GM12878 (cell line): ENCODE measurements at regions not wholly inside any gene's neighbourhood (a gene's known extent, or its start where the extent isn't known, plus 50 kb on each side); places are given as distances from the start of the nearest gene placed in this dataset.

Source experiments
- ATAC-seq: fragments of 200-7000 bp; cut with Tn5 transposase; 3 replicates; pipeline ENCODE4 v1.9.1; 2020; ENCODE audit warnings: mild to moderate bottlenecking, moderate library complexity
- BruUV-seq: library from RNA; stranded (reverse); fragments of 400-500 nt; replicated peaks from 2 replicates; lab custom pipeline; 2021; lab: Mats Ljungman, UMichigan
- CTCF ChIA-PET: fragments of 300-600 bp; sonication (Branson Sonifier 250); formaldehyde crosslinking; extraction: SDS; loops from one replicate; lab custom pipeline; 2021; ENCODE audit warnings: inconsistent platforms; lab: Yijun Ruan, JAX
- POLR2A ChIA-PET: fragments of 350-600 bp; formaldehyde crosslinking; extraction: SDS; loops from one replicate; lab custom pipeline; 2021; ENCODE audit warnings: inconsistent platforms; lab: Charles Lee
- RAD21 ChIA-PET: fragments of 300-600 bp; sonication (Branson Sonifier 250); formaldehyde crosslinking; loops from one replicate; lab custom pipeline; 2023; ENCODE audit warnings: antibody characterized with exemption; ENCODE audit not compliant: unreplicated experiment; lab: Charles Lee
- SMC1A ChIA-PET: fragments of 300-600 bp; sonication (Branson Sonifier 250); formaldehyde crosslinking; loops from one replicate; lab custom pipeline; 2023; ENCODE audit not compliant: unreplicated experiment, uncharacterized antibody; lab: Charles Lee
- DNase-seq: peaks from one replicate; pipeline ENCODE4 v3.0.0-alpha.2; 2011; ENCODE audit warnings: low read depth, low spot score
- FAIRE-seq: peaks from 3 replicates; lab custom pipeline; 2011; peaks lifted over from hg19 to GRCh38; lab: Jason Lieb, UNC
- H2AFZ ChIP-seq: 2 replicates; pipeline ENCODE4 v1.6.0; 2011; ENCODE audit warnings: low read depth, low read length, control low read depth; ENCODE audit not compliant: control insufficient read depth
- H3K27ac ChIP-seq: 2 replicates; pipeline ENCODE4 v1.5.1; 2011; ENCODE audit warnings: control low read depth; ENCODE audit not compliant: control insufficient read depth, insufficient read depth
- H3K27me3 ChIP-seq, 2 experiments: replicated peaks in 1 of 2; 2 replicates each; pipeline versions ENCODE4 v1.6.0 to v1.6.1; 2011; ENCODE audit warnings: low read length in 1 of 2; ENCODE audit not compliant: control insufficient read depth in 2 of 2, insufficient read depth in 2 of 2
- H3K36me3 ChIP-seq, 2 experiments: 2 replicates each; pipeline ENCODE4 v1.5.1; 2011; ENCODE audit warnings: low read length in 1 of 2; ENCODE audit not compliant: control insufficient read depth in 2 of 2, insufficient read depth in 2 of 2
- H3K4me1 ChIP-seq: 2 replicates; pipeline ENCODE4 v1.6.1; 2011; ENCODE audit warnings: mild to moderate bottlenecking, low read length, moderate library complexity, mixed read lengths; ENCODE audit not compliant: control insufficient read depth, insufficient read depth
- H3K4me2 ChIP-seq: 2 replicates; pipeline ENCODE4 v1.6.0; 2011; ENCODE audit warnings: control low read depth; ENCODE audit not compliant: control insufficient read depth, insufficient read depth
- H3K4me3 ChIP-seq: fragments of 200-600 bp; sonication (generic); 2 replicates; pipeline ENCODE4 v1.5.1; 2016
- H3K79me2 ChIP-seq: 2 replicates; pipeline ENCODE4 v1.6.0; 2011; ENCODE audit warnings: low read length; ENCODE audit not compliant: control insufficient read depth, insufficient read depth
- H3K9ac ChIP-seq: 2 replicates; pipeline ENCODE4 v1.8.0; 2011; ENCODE audit warnings: low read length, control low read depth, mixed read lengths; ENCODE audit not compliant: control insufficient read depth, insufficient read depth
- H3K9me3 ChIP-seq: replicated peaks from 3 replicates; pipeline ENCODE4 v1.5.1; 2011; ENCODE audit warnings: mild to moderate bottlenecking, low read length; ENCODE audit not compliant: control insufficient read depth, insufficient read depth
- H4K20me1 ChIP-seq: 2 replicates; pipeline ENCODE4 v1.6.0; 2011; ENCODE audit not compliant: control insufficient read depth, insufficient read depth
- ATF7 ChIP-seq: fragments of 450-650 bp; IDR thresholded peaks from 2 replicates; pipeline ENCODE4 v1.6.1; 2016; ENCODE audit warnings: low read depth, mild to moderate bottlenecking
- CUX1 ChIP-seq: IDR thresholded peaks from 2 replicates; pipeline ENCODE4 v1.6.1; 2012; ENCODE audit warnings: improper control_type of control experiment, low read depth, low read length; ENCODE audit not compliant: insufficient replicate concordance
- ELK1 ChIP-seq: IDR thresholded peaks from 2 replicates; pipeline ENCODE4 v1.6.1; 2012; ENCODE audit warnings: low read depth, low read length, improper control_type of control experiment
- FOXM1 ChIP-seq: IDR thresholded peaks from 2 replicates; pipeline ENCODE4 v1.6.1; 2012; ENCODE audit warnings: low read depth, mild to moderate bottlenecking, inconsistent platforms, low read length, moderate library complexity
- HCFC1 ChIP-seq: fragments of 150-350 bp; IDR thresholded peaks from 2 replicates; pipeline ENCODE4 v1.6.1; 2014; ENCODE audit warnings: low read length
- MTA3 ChIP-seq: IDR thresholded peaks from 2 replicates; pipeline ENCODE4 v1.6.1; 2012; ENCODE audit warnings: low read length, inconsistent platforms, borderline replicate concordance
- NBN ChIP-seq: fragments of 450-650 bp; IDR thresholded peaks from 2 replicates; pipeline ENCODE4 v1.6.1; 2016
- PML ChIP-seq: IDR thresholded peaks from 2 replicates; pipeline ENCODE4 v1.6.1; 2012; ENCODE audit warnings: low read length, inconsistent platforms
- POLR2AphosphoS5 ChIP-seq: IDR thresholded peaks from 2 replicates; pipeline ENCODE4 v1.6.1; 2011; ENCODE audit warnings: mild to moderate bottlenecking, low read length, inconsistent platforms
- REST ChIP-seq: IDR thresholded peaks from 2 replicates; pipeline ENCODE4 v1.6.1; 2012; ENCODE audit warnings: mild to moderate bottlenecking, low read depth, low read length
- SIX5 ChIP-seq: IDR thresholded peaks from 2 replicates; pipeline ENCODE4 v1.6.1; 2011; ENCODE audit warnings: mild to moderate bottlenecking, low read depth, low read length, moderate library complexity; ENCODE audit not compliant: severe bottlenecking
- SMAD1 ChIP-seq: fragments of 450-650 bp; IDR thresholded peaks from 2 replicates; pipeline ENCODE4 v1.6.1; 2018; ENCODE audit warnings: mild to moderate bottlenecking, low read depth; ENCODE audit not compliant: partially characterized antibody
- SMC3 ChIP-seq: IDR thresholded peaks from 2 replicates; pipeline ENCODE4 v1.6.1; 2011; ENCODE audit warnings: low read length, improper control_type of control experiment, borderline replicate concordance
- ZBTB33 ChIP-seq: fragments of 450-650 bp; IDR thresholded peaks from 2 replicates; pipeline ENCODE4 v1.6.1; 2017; ENCODE audit warnings: mild to moderate bottlenecking
- WGBS: methylation state at CpG from one replicate; pipeline ENCODE4 v1.1.6; 2016; ENCODE audit warnings: low lambda C conversion rate; ENCODE audit not compliant: insufficient replicate concordance, insufficient coverage; ENCODE audit errors: missing lambda C conversion rate; 5-methylcytosine and 5-hydroxymethylcytosine counted together
- in situ Hi-C: fragments of 300-500 bp; cut with MboI; formaldehyde crosslinking; loops from 9 replicates; pipeline ENCODE4 v1.14.3; 2018; ENCODE audit warnings: mixed read lengths
- intact Hi-C: fragments of 100-400 bp; cut with micrococcal nuclease; formaldehyde crosslinking; loops from one replicate; pipeline ENCODE4 v1.14.2; 2022; ENCODE audit not compliant: unreplicated experiment

- no peak overlapping the region for H3K4me3 ChIP-seq
- FAIRE-seq (no peak), ATAC-seq (no peak), DNase-seq (no peak)
- H4K20me1 ChIP-seq, result no peaks in the 10 kb centered on the region
- ChIA-PET SMC1A (no interaction called here), RAD21 (no interaction called here), CTCF (no interaction called here), POLR2A (no interaction called here)
- no peak overlapping the region for H3K9ac ChIP-seq
- no peak overlapping the region for H3K4me2 ChIP-seq
- H3K9me3 ChIP-seq, result no peaks in the 10 kb centered on the region
- 0% methylated on average over 2 of the region's 2 CpGs for WGBS
- intact Hi-C loops, result no loop called here
- BruUV-seq, result no TSS peak
- H3K27ac ChIP-seq, result no peak overlapping the region
- no peaks in the 10 kb centered on the region for H3K79me2 ChIP-seq
- no peaks in the 10 kb centered on the region for H3K27me3 ChIP-seq
- in situ Hi-C loops, result no loop called here
- H3K36me3 ChIP-seq, result no peaks in the 10 kb centered on the region
- no peaks in the 10 kb centered on the region for H3K4me1 ChIP-seq
- H2AFZ ChIP-seq, result no peak overlapping the region
- no peak for TF ChIP-seq NBN
- no peak for TF ChIP-seq SMC3
- no peak for TF ChIP-seq SMAD1
- no peak for TF ChIP-seq ATF7
- TF ChIP-seq SIX5, result no peak
- no peak for TF ChIP-seq CUX1
- TF ChIP-seq FOXM1, result no peak
- TF ChIP-seq ELK1, result no peak
- no peak for TF ChIP-seq REST
- no peak for TF ChIP-seq POLR2AphosphoS5
- TF ChIP-seq MTA3, result no peak
- no peak for TF ChIP-seq PML
- TF ChIP-seq HCFC1, result no peak
- TF ChIP-seq ZBTB33, result no peak
Measured at GRCh38 chr18:1150344-1150743, 245.7 kb downstream of the ADCYAP1 start.
